Spinal cord (tissue), 9 donors: ENCODE measurements at regions not wholly inside any gene's neighbourhood (a gene's known extent, or its start where the extent isn't known, plus 50 kb on each side); places are given as distances from the start of the nearest gene placed in this dataset.
A peak's percentile ranks its signal among the peaks of the same experiment; 100 is the strongest.

Source experiments
- DNase-seq, 6 donors: peaks; one replicate each; pipeline versions ENCODE4 v3.0.0 to v3.0.0-alpha.2; 2013 to 2015; ENCODE audit warnings: low spot score in 6 of 6, low read depth in 4 of 6
- H3K27ac ChIP-seq: one replicate; pipeline ENCODE4 v1.5.1; 2013; ENCODE audit warnings: low read depth, low read length, control low read depth
- H3K27me3 ChIP-seq: one replicate; pipeline ENCODE4 v1.6.1; 2013; ENCODE audit warnings: low read length; ENCODE audit not compliant: control insufficient read depth, insufficient read depth
- H3K36me3 ChIP-seq: one replicate; pipeline ENCODE4 v1.6.1; 2013; ENCODE audit warnings: low read length; ENCODE audit not compliant: control insufficient read depth, insufficient read depth
- H3K4me1 ChIP-seq: one replicate; pipeline ENCODE4 v1.6.1; 2013; ENCODE audit warnings: low read length; ENCODE audit not compliant: control insufficient read depth, insufficient read depth
- H3K4me3 ChIP-seq: one replicate; pipeline ENCODE4 v1.5.1; 2013; ENCODE audit warnings: low read depth, low read length, control low read depth
- H3K9me3 ChIP-seq: one replicate; pipeline ENCODE4 v1.6.1; 2013; ENCODE audit warnings: low read length; ENCODE audit not compliant: control insufficient read depth, insufficient read depth
- WGBS: methylation state at CpG from one replicate; pipeline ENCODE4 v1.1.5; 2013; ENCODE audit warnings: missing lambda C conversion rate; ENCODE audit not compliant: insufficient coverage; 5-methylcytosine and 5-hydroxymethylcytosine counted together
- donor health status: healthy.

DNA sequence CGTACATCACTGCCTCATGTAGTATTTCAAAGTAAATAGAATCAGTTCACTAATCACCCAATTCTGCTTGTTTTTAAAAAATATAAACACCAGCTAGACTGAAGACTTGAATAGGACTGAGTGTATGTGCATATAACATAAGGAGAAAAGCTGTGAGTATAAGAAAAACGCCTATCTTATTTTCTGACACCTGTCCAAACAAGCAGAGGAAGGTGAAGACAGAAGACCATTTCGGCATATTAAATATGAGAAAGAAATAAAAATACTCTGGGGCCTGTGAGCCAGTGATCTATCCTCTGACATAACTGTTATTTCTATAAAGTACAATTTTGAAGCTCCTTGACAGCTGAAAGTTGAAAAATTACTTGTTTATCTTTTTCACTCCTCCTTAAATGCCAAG lies 111.3 kb upstream of the EEA1 start:
- H3K36me3 ChIP-seq: no peaks in the 10 kb centered on the region
- no peaks in the 10 kb centered on the region for H3K27me3 ChIP-seq
- no peaks in the 10 kb centered on the region for H3K9me3 ChIP-seq
- no peak for DNase-seq
- no CpG with 5 or more reads among the region's 3 CpGs for WGBS
- H3K4me1 ChIP-seq: no peaks in the 10 kb centered on the region
- H3K27ac ChIP-seq: no peak overlapping the region
- H3K4me3 ChIP-seq: no peak overlapping the region

DNA sequence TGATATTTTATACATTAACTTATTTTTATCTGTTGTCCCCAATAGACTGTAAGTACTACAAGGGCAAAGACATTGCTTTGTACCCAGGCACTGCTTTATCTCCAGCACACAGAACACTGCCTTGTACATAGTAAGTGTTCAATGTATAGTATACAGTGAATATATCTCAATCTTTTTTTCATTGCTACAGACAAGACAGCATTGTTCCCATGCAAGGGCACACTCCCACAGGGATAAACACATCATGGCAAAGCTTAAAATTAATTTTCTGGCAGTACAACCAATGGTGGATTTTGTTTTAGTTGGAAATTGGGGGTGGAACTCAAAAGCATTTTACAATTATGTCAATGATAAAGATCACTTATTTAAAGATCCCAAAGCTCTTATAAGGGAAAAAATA lies 112.3 kb upstream of the EEA1 start:
- DNase-seq: no peak
- Histone ChIP-seq H3K27ac (no peak overlapping the region), H3K4me3 (no peak overlapping the region), H3K27me3 (no peaks in the 10 kb centered on the region), H3K36me3 (no peaks in the 10 kb centered on the region), H3K4me1 (no peaks in the 10 kb centered on the region), H3K9me3 (no peaks in the 10 kb centered on the region)

DNA sequence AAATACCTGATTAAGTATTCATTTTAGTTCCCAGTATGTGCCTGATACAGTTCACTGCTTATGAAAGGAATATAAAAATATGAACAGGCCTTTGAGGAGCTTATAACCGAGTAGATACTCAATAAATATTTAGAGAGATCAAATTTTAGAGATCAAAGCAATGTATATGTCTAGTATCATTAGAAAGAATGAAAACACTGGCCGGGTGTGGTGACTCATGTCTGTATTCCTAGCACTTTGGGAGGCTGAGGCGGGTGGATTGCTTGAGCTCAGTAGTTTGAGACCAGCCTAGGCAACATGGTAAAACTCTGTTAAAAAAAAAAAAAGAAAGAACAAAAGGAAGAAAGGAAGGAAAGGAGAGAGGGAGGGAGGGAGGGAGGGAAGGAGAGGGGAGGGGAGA lies 113.2 kb upstream of the EEA1 start:
- 96% methylated on average over 2 of the region's 3 CpGs for WGBS
- H3K36me3 ChIP-seq: no peaks in the 10 kb centered on the region
- no peaks in the 10 kb centered on the region for H3K27me3 ChIP-seq
- H3K4me3 ChIP-seq: no peak overlapping the region
- no peak overlapping the region for H3K27ac ChIP-seq
- no peak for DNase-seq
- peaks cover 1% of the 10 kb centered on the region for H3K9me3 ChIP-seq
- H3K4me1 ChIP-seq: no peaks in the 10 kb centered on the region

- Histone ChIP-seq H3K4me3 (no peak overlapping the region), H3K9me3 (peaks cover 1% of the 10 kb centered on the region), H3K27me3 (no peaks in the 10 kb centered on the region), H3K36me3 (no peaks in the 10 kb centered on the region), H3K27ac (no peak overlapping the region), H3K4me1 (no peaks in the 10 kb centered on the region)
- WGBS: no CpG with 5 or more reads among the region's 6 CpGs
- no peak for DNase-seq
Measured at GRCh38 chr12:93042684-93043083, 113.6 kb upstream of the EEA1 start.

- 80% methylated on average over 1 of the region's 3 CpGs for WGBS
Measured at GRCh38 chr12:93043192-93043876, 114.2 kb upstream of the EEA1 start.

DNA sequence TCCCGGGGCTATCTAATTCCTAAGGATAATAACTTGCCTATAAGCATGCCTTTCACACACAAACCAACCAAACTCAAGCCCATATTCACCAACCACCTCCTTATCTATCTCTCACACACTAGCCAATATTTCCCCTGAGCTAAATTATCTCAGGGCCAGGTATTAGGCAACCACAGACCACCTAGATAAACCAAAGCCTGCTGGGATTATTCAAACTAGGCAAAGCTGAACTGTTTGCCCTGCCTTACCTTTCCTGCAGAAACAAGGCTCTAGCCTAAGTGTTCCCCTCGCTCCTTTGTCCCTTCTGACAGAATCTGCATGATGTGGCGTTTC lies 114.7 kb upstream of the EEA1 start:
- H3K36me3 ChIP-seq: no peaks in the 10 kb centered on the region
- no peaks in the 10 kb centered on the region for H3K27me3 ChIP-seq
- no peak overlapping the region for H3K4me3 ChIP-seq
- H3K9me3 ChIP-seq: peaks cover 1% of the 10 kb centered on the region
- no peak overlapping the region for H3K27ac ChIP-seq
- no peak for DNase-seq
- no peaks in the 10 kb centered on the region for H3K4me1 ChIP-seq
- WGBS: 89% methylated on average over 3 of the region's 3 CpGs

More at GRCh38 chr12:93043192-93043876, 114.2 kb upstream of the EEA1 start:
- H3K36me3 ChIP-seq: no peaks in the 10 kb centered on the region
- no peak overlapping the region for H3K4me3 ChIP-seq
- H3K27me3 ChIP-seq: no peaks in the 10 kb centered on the region
- H3K9me3 ChIP-seq: peaks cover 1% of the 10 kb centered on the region
- DNase-seq: no peak
- H3K4me1 ChIP-seq: no peaks in the 10 kb centered on the region
- no peak overlapping the region for H3K27ac ChIP-seq

DNA sequence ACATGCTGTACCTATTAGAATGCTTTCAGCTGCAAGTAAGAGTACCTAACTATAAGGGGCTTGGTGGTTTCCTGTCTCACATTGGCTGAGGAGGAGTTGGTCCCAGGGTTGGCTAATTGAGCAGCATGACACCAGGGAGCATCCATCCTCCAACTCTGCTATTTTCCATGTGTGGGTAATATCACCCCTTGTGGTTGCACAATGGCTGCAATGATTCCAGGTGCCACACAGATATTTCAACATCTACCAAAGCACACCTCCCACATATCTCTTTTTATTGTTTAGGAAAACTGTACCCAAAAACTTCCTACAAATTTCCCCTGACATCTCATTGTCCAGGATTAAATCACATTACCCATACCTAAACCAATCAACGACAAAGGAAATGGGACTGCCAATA lies 118.0 kb upstream of the EEA1 start:
- H3K4me3 ChIP-seq: no peak overlapping the region
- no peaks in the 10 kb centered on the region for H3K27me3 ChIP-seq
- H3K27ac ChIP-seq: no peak overlapping the region
- no peaks in the 10 kb centered on the region for H3K36me3 ChIP-seq
- no peak for DNase-seq
- 100% methylated on average over 1 of the region's 1 CpG for WGBS
- H3K4me1 ChIP-seq: no peaks in the 10 kb centered on the region
- peaks cover 1% of the 10 kb centered on the region for H3K9me3 ChIP-seq

GRCh38 chr12:93048656-93049055 lies 119.6 kb upstream of the EEA1 start:
- Histone ChIP-seq H3K4me3 (no peak overlapping the region), H3K36me3 (no peaks in the 10 kb centered on the region), H3K4me1 (no peaks in the 10 kb centered on the region), H3K27ac (no peak overlapping the region), H3K27me3 (no peaks in the 10 kb centered on the region), H3K9me3 (peaks cover 1% of the 10 kb centered on the region)
- DNase-seq: no peak
- WGBS: no CpG with 5 or more reads among the region's 3 CpGs

DNA sequence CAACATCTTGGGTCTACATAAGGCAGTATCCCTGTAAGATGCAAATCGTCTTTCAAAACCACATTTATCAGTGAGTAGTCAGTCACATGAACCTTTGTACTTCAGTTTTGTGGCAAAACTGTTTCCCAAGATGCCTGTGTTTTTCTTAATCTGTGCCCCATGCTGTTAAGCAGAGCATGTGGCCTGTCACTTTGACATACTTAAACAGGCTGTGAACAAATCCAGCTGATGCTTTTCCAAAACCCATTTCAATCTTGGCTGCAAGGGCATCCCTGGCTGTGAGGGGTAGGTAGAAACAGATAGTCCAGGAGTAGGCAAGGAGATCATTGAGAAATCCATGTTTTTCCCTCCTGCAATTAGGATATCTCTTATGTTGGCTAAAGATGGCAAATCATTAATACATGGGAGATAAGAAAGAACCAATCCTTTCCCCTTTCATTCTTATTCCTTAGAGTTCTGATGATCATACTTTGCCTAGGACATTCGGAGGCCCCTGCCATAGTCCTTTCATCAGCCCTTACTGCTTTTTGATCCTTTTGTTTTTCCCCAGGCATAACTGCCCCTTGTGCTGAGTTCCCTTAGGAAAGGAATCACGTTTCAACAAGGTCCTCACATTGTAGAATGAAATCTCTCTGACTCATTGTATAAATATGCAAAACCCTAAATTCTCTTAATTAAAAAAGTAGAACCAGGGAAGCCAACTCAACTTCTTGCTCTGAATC lies 121.1 kb upstream of the EEA1 start:
- H3K4me3 ChIP-seq: no peak overlapping the region
- peaks cover 1% of the 10 kb centered on the region for H3K9me3 ChIP-seq
- H3K27ac ChIP-seq: no peak overlapping the region
- no peaks in the 10 kb centered on the region for H3K27me3 ChIP-seq
- DNase-seq: peak in 4 of 6 donors; percentile 4 to 93 (median 19)
- H3K4me1 ChIP-seq: no peaks in the 10 kb centered on the region
- 63% methylated on average over 2 of the region's 3 CpGs for WGBS
- no peaks in the 10 kb centered on the region for H3K36me3 ChIP-seq

DNA sequence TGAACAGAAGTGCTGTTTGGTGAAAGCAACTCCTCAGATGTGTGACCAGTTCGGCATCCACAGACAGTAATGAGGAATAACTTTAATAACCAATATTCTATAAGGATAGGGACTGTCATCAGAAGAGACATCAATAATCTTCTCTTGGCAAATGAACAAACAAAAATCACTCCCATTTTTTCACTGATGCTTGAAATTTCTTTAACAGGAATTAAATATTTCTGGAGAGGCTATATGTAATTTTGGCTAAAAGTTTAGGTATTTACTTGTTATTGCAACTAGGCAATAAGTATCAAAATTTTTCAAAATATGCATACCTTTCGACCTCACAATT lies 121.6 kb upstream of the EEA1 start:
- no CpG with 5 or more reads among the region's 2 CpGs for WGBS
- Histone ChIP-seq H3K27me3 (no peaks in the 10 kb centered on the region), H3K36me3 (no peaks in the 10 kb centered on the region), H3K9me3 (peaks cover 1% of the 10 kb centered on the region), H3K27ac (no peak overlapping the region), H3K4me1 (no peaks in the 10 kb centered on the region), H3K4me3 (no peak overlapping the region)
- DNase-seq: no peak
